CD14-positive monocyte (primary cell): ENCODE measurements at regions not wholly inside any gene's neighbourhood (a gene's known extent, or its start where the extent isn't known, plus 50 kb on each side); places are given as distances from the start of the nearest gene placed in this dataset.

ENCODE experiments used
- DNase-seq, 3 donors: peaks; one replicate each; pipeline ENCODE4 v3.0.0-alpha.2; 2011 to 2022
- H2AFZ ChIP-seq: 2 replicates; pipeline ENCODE4 v1.6.0; 2012; ENCODE audit warnings: mild to moderate bottlenecking, low read depth, low read length, inconsistent platforms; ENCODE audit not compliant: insufficient read depth, poor library complexity, severe bottlenecking
- H3K27ac ChIP-seq, 2 donors: 1 replicate in 1 of 2; 2 replicates in 1 of 2; pipeline ENCODE4 v1.5.1; 2012 to 2013; ENCODE audit warnings: low read length in 2 of 2, control low read depth in 1 of 2, inconsistent platforms in 1 of 2, low read depth in 1 of 2, mild to moderate bottlenecking in 1 of 2
- H3K27me3 ChIP-seq, 2 donors: one replicate each; pipeline versions ENCODE4 v1.6.0 to v1.6.1; 2011 to 2013; ENCODE audit warnings: low read length in 2 of 2; ENCODE audit not compliant: control insufficient read depth in 2 of 2, insufficient read depth in 2 of 2
- H3K36me3 ChIP-seq, 2 donors: replicated peaks in 1 of 2; 1 replicate in 1 of 2; 2 replicates in 1 of 2; pipeline versions ENCODE4 v1.5.1 to v1.6.1; 2012 to 2013; ENCODE audit warnings: low read length in 2 of 2, control low read depth in 1 of 2, inconsistent platforms in 1 of 2, mild to moderate bottlenecking in 1 of 2; ENCODE audit not compliant: insufficient read depth in 2 of 2, control insufficient read depth in 1 of 2
- H3K4me1 ChIP-seq, 2 donors: 1 replicate in 1 of 2; 2 replicates in 1 of 2; pipeline versions ENCODE4 v1.5.1 to v1.6.1; 2012 to 2013; ENCODE audit warnings: low read length in 2 of 2, control low read depth in 1 of 2, inconsistent platforms in 1 of 2, mild to moderate bottlenecking in 1 of 2, moderate library complexity in 1 of 2; ENCODE audit not compliant: insufficient read depth in 2 of 2, control insufficient read depth in 1 of 2
- H3K4me2 ChIP-seq: replicated peaks from 2 replicates; pipeline ENCODE3; 2012; ENCODE audit warnings: low read length, moderate library complexity, mild to moderate bottlenecking; ENCODE audit not compliant: poor library complexity, severe bottlenecking; ENCODE audit errors: extremely low read depth
- H3K4me3 ChIP-seq, 3 experiments: fragments of 200-600 bp in 1 of 3; sonication (generic) in 1 of 3; replicated peaks in 1 of 3; 1 replicate in 2 of 3; 2 replicates in 1 of 3; pipeline ENCODE4 v1.5.1; 2011 to 2013; ENCODE audit warnings: low read length in 3 of 3, mild to moderate bottlenecking in 3 of 3, control low read depth in 2 of 3, low read depth in 2 of 3, inconsistent platforms in 1 of 3, moderate library complexity in 1 of 3
- H3K79me2 ChIP-seq: 2 replicates; pipeline ENCODE4 v1.6.0; 2012; ENCODE audit warnings: mild to moderate bottlenecking, control low read depth, inconsistent platforms, low read length, moderate library complexity; ENCODE audit not compliant: insufficient read depth
- H3K9ac ChIP-seq: 2 replicates; pipeline ENCODE4 v1.6.0; 2017; ENCODE audit warnings: low read length, mild to moderate bottlenecking; ENCODE audit not compliant: insufficient read depth, poor library complexity, severe bottlenecking
- H3K9me3 ChIP-seq, 2 donors: replicated peaks in 1 of 2; 1 replicate in 1 of 2; 2 replicates in 1 of 2; pipeline versions ENCODE4 v1.5.1 to v1.6.1; 2012 to 2013; ENCODE audit warnings: low read length in 2 of 2, control low read depth in 1 of 2; ENCODE audit not compliant: control insufficient read depth in 1 of 2, insufficient read depth in 1 of 2
- H4K20me1 ChIP-seq: 2 replicates; pipeline ENCODE4 v1.6.0; 2012; ENCODE audit warnings: mild to moderate bottlenecking, low read length, control low read depth, moderate library complexity; ENCODE audit not compliant: insufficient read depth
- H3K27ac Mint-ChIP-seq, 7 donors: one replicate each; pipeline ENCODE4 v1.8.0; 2020; ENCODE audit warnings: mild to moderate bottlenecking in 7 of 7, mixed read lengths in 7 of 7, moderate library complexity in 6 of 7, inconsistent platforms in 2 of 7
- H3K27me3 Mint-ChIP-seq, 3 donors: one replicate each; pipeline ENCODE4 v1.8.0; 2021 to 2022; ENCODE audit warnings: low read depth in 3 of 3, mild to moderate bottlenecking in 3 of 3, mixed read lengths in 3 of 3, moderate library complexity in 3 of 3, inconsistent platforms in 1 of 3
- H3K36me3 Mint-ChIP-seq, 2 donors: one replicate each; pipeline ENCODE4 v1.8.0; 2020; ENCODE audit warnings: mixed read lengths in 2 of 2, inconsistent platforms in 1 of 2, mild to moderate bottlenecking in 1 of 2
- H3K4me1 Mint-ChIP-seq: one replicate; pipeline ENCODE4 v1.8.0; 2020; ENCODE audit warnings: mild to moderate bottlenecking, mixed read lengths
- H3K4me3 Mint-ChIP-seq, 2 donors: one replicate each; pipeline ENCODE4 v1.8.0; 2020; ENCODE audit warnings: mild to moderate bottlenecking in 2 of 2, mixed read lengths in 2 of 2, moderate library complexity in 1 of 2
- H3K9me3 Mint-ChIP-seq, 7 donors: one replicate each; pipeline ENCODE4 v1.8.0; 2020 to 2022; ENCODE audit warnings: mixed read lengths in 7 of 7, mild to moderate bottlenecking in 6 of 7, moderate library complexity in 6 of 7, inconsistent platforms in 2 of 7
- CTCF ChIP-seq: fragments of 200-600 bp; IDR thresholded peaks from one replicate; pipeline ENCODE4 v1.8.0; 2022; ENCODE audit warnings: antibody characterized with exemption, mild to moderate bottlenecking
- WGBS: methylation state at CpG from one replicate; pipeline ENCODE4 v1.1.5; 2013; ENCODE audit warnings: missing lambda C conversion rate; ENCODE audit not compliant: insufficient coverage; 5-methylcytosine and 5-hydroxymethylcytosine counted together
- intact Hi-C, 2 donors: fragments of 100-400 bp; cut with micrococcal nuclease; formaldehyde crosslinking; loops; one replicate each; pipeline versions ENCODE4 v1.15.0 to v1.15.1; 2023

- Histone ChIP-seq H4K20me1 (peaks cover 95% of the 10 kb centered on the region), H3K9me3 (no peaks in the 10 kb centered on the region), H3K36me3 (peaks cover 2 to 22% of the 10 kb centered on the region in 2 donors), H3K4me2 (no peak overlapping the region), H3K4me3 (no peak overlapping the region), H3K27me3 (no peaks in the 10 kb centered on the region), H2AFZ (no peak overlapping the region), H3K4me1 (no peaks in the 10 kb centered on the region), H3K79me2 (peaks cover 96% of the 10 kb centered on the region), H3K27ac (no peak overlapping the region), H3K9ac (no peak overlapping the region)
- H3K4me3 Mint-ChIP-seq: no peak overlapping the region
- H3K36me3 Mint-ChIP-seq: peaks cover 22 to 33% of the 10 kb centered on the region in 2 donors
- no peak for TF ChIP-seq CTCF
- no peaks in the 10 kb centered on the region for H3K27me3 Mint-ChIP-seq
- intact Hi-C loops: loop anchor here in 1 of 2 donors (10.0 kb wide), 1 partner anchor 51 kb away; the partner anchor contains the start of gene SEPTIN7
- WGBS: 60% methylated on average over 1 of the region's 4 CpGs
- no peaks in the 10 kb centered on the region for H3K9me3 Mint-ChIP-seq
- H3K27ac Mint-ChIP-seq: no peak overlapping the region
- no peak for DNase-seq
- peaks cover 2% of the 10 kb centered on the region for H3K4me1 Mint-ChIP-seq
These were observed 55.3 kb downstream of the SEPTIN7 start for GRCh38 chr7:35856175-35856574.

- H3K27me3 ChIP-seq: no peaks in the 10 kb centered on the region
- H3K9ac ChIP-seq: no peak overlapping the region
- intact Hi-C loops: no loop called here
- H2AFZ ChIP-seq: no peak overlapping the region
- peaks cover 72% of the 10 kb centered on the region for H4K20me1 ChIP-seq
- no peaks in the 10 kb centered on the region for H3K9me3 ChIP-seq
- Mint-ChIP-seq H3K4me3 (no peak overlapping the region), H3K9me3 (no peaks in the 10 kb centered on the region), H3K36me3 (peaks cover 26 to 41% of the 10 kb centered on the region in 2 donors), H3K27ac (peak overlapping the region in 1 of 7 donors; percentile 63), H3K4me1 (peaks cover 2% of the 10 kb centered on the region), H3K27me3 (no peaks in the 10 kb centered on the region)
- no peak overlapping the region for H3K4me3 ChIP-seq
- DNase-seq: no peak
- peaks cover 71% of the 10 kb centered on the region for H3K79me2 ChIP-seq
- 100% methylated on average over 1 of the region's 1 CpG for WGBS
- H3K4me2 ChIP-seq: no peak overlapping the region
- peaks cover 17 to 35% of the 10 kb centered on the region in 2 donors for H3K36me3 ChIP-seq
- H3K27ac ChIP-seq: no peak overlapping the region
- no peaks in the 10 kb centered on the region for H3K4me1 ChIP-seq
- no peak for TF ChIP-seq CTCF
These were observed 59.8 kb downstream of the SEPTIN7 start for GRCh38 chr7:35860664-35861063.
